ENCODE measurements at regions not wholly inside any gene's neighbourhood (a gene's known extent, or its start where the extent isn't known, plus 50 kb on each side); places are given as distances from the start of the nearest gene placed in this dataset.

DNA sequence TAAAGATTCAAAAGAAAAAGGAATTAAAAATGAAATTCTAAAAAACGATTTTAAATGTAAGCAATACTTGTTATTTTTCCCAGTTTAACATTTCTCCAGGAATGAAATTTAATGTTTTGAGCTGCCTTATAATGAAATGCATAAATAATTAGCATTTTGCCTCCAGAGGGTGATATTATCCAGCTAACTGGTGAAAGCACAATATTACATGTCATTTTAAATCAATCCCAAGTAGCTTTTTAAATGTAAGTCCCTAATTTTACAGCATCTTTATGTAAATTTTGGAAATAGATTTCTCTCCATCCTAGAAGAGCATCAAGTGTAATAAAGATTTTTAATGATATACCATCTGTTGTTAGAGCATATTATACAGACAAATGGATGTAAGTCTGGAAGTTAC is 139.1 kb upstream of the P2RY1 start:
- Histone ChIP-seq H3K27me3 (ENCODE audit: control insufficient read depth in 2 of 2, insufficient read depth in 2 of 2, low read length in 2 of 2) (no peaks in the 10 kb centered on the region), H2AFZ (ENCODE audit: low read depth, low read length) (no peak overlapping the region), H4K20me1 (replicated peaks; ENCODE audit: control insufficient read depth, extremely low read depth, insufficient read depth, low read length) (no peaks in the 10 kb centered on the region), H3K79me2 (ENCODE audit: control insufficient read depth, insufficient read depth, low read length) (no peaks in the 10 kb centered on the region), H3K4me3 (replicated peaks in 1 of 3; ENCODE audit: insufficient read depth in 1 of 3, low read depth in 1 of 3, low read length in 3 of 3) (no peak overlapping the region), H3K27ac (ENCODE audit: insufficient read depth, low read depth, low read length) (no peak overlapping the region), H3K4me2 (ENCODE audit: insufficient read depth, low read length) (no peak overlapping the region), H3K36me3 (ENCODE audit: control insufficient read depth in 2 of 2, extremely low read depth in 1 of 2, insufficient read depth in 2 of 2, low read length in 2 of 2) (no peaks in the 10 kb centered on the region), H3K9me1 (replicated peaks; ENCODE audit: control insufficient read depth, extremely low read depth, insufficient read depth, low read length) (no peaks in the 10 kb centered on the region), H3K9ac (replicated peaks; ENCODE audit: extremely low read depth, insufficient read depth, low read length) (no peak overlapping the region), H3K9me3 (replicated peaks; ENCODE audit: control insufficient read depth, insufficient read depth, low read length) (no peaks in the 10 kb centered on the region), H3K4me1 (ENCODE audit: control insufficient read depth, extremely low read depth, insufficient read depth, low read length) (no peaks in the 10 kb centered on the region)
- no peak for TF ChIP-seq FOS (IDR thresholded peaks at IDR 0.05; ENCODE audit: borderline replicate concordance, insufficient read depth, low read length)
- no peak for TF ChIP-seq GATA2 (IDR thresholded peaks at IDR 0.05; ENCODE audit: insufficient read depth, insufficient read length, low read depth, low read length)
- TF ChIP-seq, protein P1, sequence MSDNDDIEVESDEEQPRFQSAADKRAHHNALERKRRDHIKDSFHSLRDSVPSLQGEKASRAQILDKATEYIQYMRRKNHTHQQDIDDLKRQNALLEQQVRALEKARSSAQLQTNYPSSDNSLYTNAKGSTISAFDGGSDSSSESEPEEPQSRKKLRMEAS (IDR thresholded peaks at IDR 0.05; ENCODE audit: insufficient read depth, insufficient read length), result no peak
- no peak for TF ChIP-seq MYC (IDR thresholded peaks at IDR 0.05; ENCODE audit: low read depth, low read length)
- TF ChIP-seq POLR2AphosphoS5 (IDR thresholded peaks at IDR 0.05; ENCODE audit: insufficient read depth, low read depth, low read length), result no peak
- no peak for TF ChIP-seq JUN (IDR thresholded peaks at IDR 0.05; ENCODE audit: borderline replicate concordance, insufficient read depth, insufficient read length, low read depth)
- no peak for TF ChIP-seq POLR2A (IDR thresholded peaks at IDR 0.05; ENCODE audit: low read depth, low read length)
- TF ChIP-seq CTCF (IDR thresholded peaks at IDR 0.05; ENCODE audit: extremely low read depth in 1 of 2, insufficient read depth in 1 of 2, low read depth in 1 of 2, low read length in 2 of 2), result no peak
- no peak for TF ChIP-seq EZH2 (IDR thresholded peaks at IDR 0.05; ENCODE audit: borderline replicate concordance, low read depth, low read length, severe bottlenecking)
- POLR2A ChIA-PET, result no interaction called here
- intact Hi-C loops (cut with micrococcal nuclease), result no loop called here
- no peak for DNase-seq (ENCODE audit: low read depth, low spot score)
- dilution Hi-C loops (cut with MboI; ENCODE audit: extremely low pct_ligation_motif_present, low sequenced_read_pairs), result no loop called here
- no TSS peak for BruUV-seq (replicated peaks)
- CTCF ChIA-PET, result interaction anchor here (1.3 to 2.1 kb wide), 3 partner anchors 13 to 265 kb away, joined by 3 to 8 read pairs (median 4); no protein-coding TSS in a partner anchor
- FAIRE-seq, result no peak

Measured in endothelial cell of umbilical vein (primary cell).